Upper lobe of left lung (tissue), 6 donors: ENCODE measurements at regions not wholly inside any gene's neighbourhood (a gene's known extent, or its start where the extent isn't known, plus 50 kb on each side); places are given as distances from the start of the nearest gene placed in this dataset.
A peak's percentile ranks its signal among the peaks of the same experiment; 100 is the strongest.

Experiments used
- ATAC-seq, 2 donors: fragments of 200-7000 bp; cut with Tn5 transposase; one replicate each; pipeline ENCODE4 v1.9.1; 2022; ENCODE audit warnings: mild to moderate bottlenecking in 2 of 2, moderate library complexity in 2 of 2; ENCODE audit not compliant: low FRiP score in 2 of 2
- DNase-seq, 2 donors: peaks; one replicate each; pipeline ENCODE4 v3.0.0-alpha.2; 2019 to 2020
- H3K27ac ChIP-seq, 4 donors: fragments of 200-600 bp; sonication (generic); one replicate each; pipeline ENCODE4 v1.5.1; 2016 to 2019
- H3K27me3 ChIP-seq, 4 donors: fragments of 200-600 bp; sonication (generic); one replicate each; pipeline ENCODE4 v1.5.1; 2017 to 2019
- H3K36me3 ChIP-seq, 4 donors: fragments of 200-600 bp; sonication (generic); one replicate each; pipeline ENCODE4 v1.5.1; 2016 to 2019
- H3K4me1 ChIP-seq, 4 donors: fragments of 200-600 bp; sonication (generic); one replicate each; pipeline ENCODE4 v1.5.1; 2018 to 2019
- H3K4me3 ChIP-seq, 4 donors: fragments of 200-600 bp; sonication (generic); one replicate each; pipeline ENCODE4 v1.5.1; 2017 to 2019; ENCODE audit warnings: mild to moderate bottlenecking in 2 of 4, moderate library complexity in 1 of 4
- H3K9me3 ChIP-seq, 4 donors: fragments of 200-600 bp; sonication (generic); one replicate each; pipeline ENCODE4 v1.5.1; 2018 to 2019
- CTCF ChIP-seq, 6 experiments: fragments of 450-650 bp in 4 of 6; fragments of 200-600 bp in 2 of 6; sonication (generic) in 2 of 6; IDR thresholded peaks; one replicate each; pipeline ENCODE4 v1.5.1; 2016 to 2019; ENCODE audit warnings: antibody characterized with exemption in 6 of 6
- EP300 ChIP-seq, 4 donors: sonication (generic); formaldehyde crosslinking; IDR thresholded peaks; one replicate each; pipeline ENCODE4 v1.5.1; 2017; ENCODE audit warnings: antibody characterized with exemption in 4 of 4, control low read depth in 2 of 4
- POLR2A ChIP-seq, 4 donors: fragments of 450-650 bp; IDR thresholded peaks; one replicate each; pipeline ENCODE4 v1.5.1; 2016 to 2017; ENCODE audit warnings: antibody characterized with exemption in 4 of 4, mild to moderate bottlenecking in 2 of 4
- POLR2AphosphoS5 ChIP-seq, 2 donors: sonication (generic); formaldehyde crosslinking; IDR thresholded peaks; one replicate each; pipeline ENCODE4 v1.5.1; 2017; ENCODE audit warnings: antibody characterized with exemption in 2 of 2
- WGBS, 2 donors: methylation state at CpG; one replicate each; pipeline ENCODE4 v1.1.5; 2017 to 2018; 5-methylcytosine and 5-hydroxymethylcytosine counted together
- donor health status: DM: no; HTN: no; CAD: no; lungs with moderate emphysema.
- donor health status: DM: no; HTN: yes; CAD: no; lungs with severe emphysema.

- H3K4me3 ChIP-seq: no peak overlapping the region
- no peaks in the 10 kb centered on the region for H3K36me3 ChIP-seq
- WGBS, 2 donors: 85 to 87% methylated on average over 10 of the region's 10 CpGs
- H3K4me1 ChIP-seq: no peaks in the 10 kb centered on the region
- no peaks in the 10 kb centered on the region for H3K27me3 ChIP-seq
- H3K9me3 ChIP-seq: no peaks in the 10 kb centered on the region
- H3K27ac ChIP-seq: no peak overlapping the region
- ATAC-seq (no peak), DNase-seq (no peak)
- no peak for TF ChIP-seq EP300 (IDR thresholded peaks at IDR 0.05)
- TF ChIP-seq CTCF (IDR thresholded peaks at IDR 0.05): no peak
- TF ChIP-seq POLR2AphosphoS5 (IDR thresholded peaks at IDR 0.05): no peak
- TF ChIP-seq POLR2A (IDR thresholded peaks at IDR 0.05): no peak
These were observed 134.3 kb upstream of the PFKP start for GRCh38 chr10:2933071-2933470.

GRCh38 chr10:2929480-2930258 lies 137.7 kb upstream of the PFKP start:
- DNase-seq (no peak), ATAC-seq (no peak)
- no peaks in the 10 kb centered on the region for H3K27me3 ChIP-seq
- no peak for TF ChIP-seq CTCF (IDR thresholded peaks at IDR 0.05)
- TF ChIP-seq EP300 (IDR thresholded peaks at IDR 0.05): no peak
- TF ChIP-seq POLR2AphosphoS5 (IDR thresholded peaks at IDR 0.05): no peak
- no peak for TF ChIP-seq POLR2A (IDR thresholded peaks at IDR 0.05)
- peaks cover 0 to 5% (median 5%) of the 10 kb centered on the region in 4 donors for H3K4me1 ChIP-seq
- 63 to 64% methylated on average over 10 of the region's 10 CpGs for WGBS, 2 donors
- no peaks in the 10 kb centered on the region for H3K36me3 ChIP-seq
- no peak overlapping the region for H3K27ac ChIP-seq
- H3K9me3 ChIP-seq: no peaks in the 10 kb centered on the region
- no peak overlapping the region for H3K4me3 ChIP-seq

- TF ChIP-seq CTCF (IDR thresholded peaks at IDR 0.05): peak; percentile 45 to 79 (median 68)
- no peak for TF ChIP-seq POLR2A (IDR thresholded peaks at IDR 0.05)
- Histone ChIP-seq H3K27me3 (no peaks in the 10 kb centered on the region), H3K9me3 (no peaks in the 10 kb centered on the region), H3K27ac (no peak overlapping the region), H3K4me3 (no peak overlapping the region), H3K36me3 (no peaks in the 10 kb centered on the region), H3K4me1 (peaks cover 0 to 5% (median 5%) of the 10 kb centered on the region in 4 donors)
- ATAC-seq (peak; percentile 68 to 75), DNase-seq (peak in 1 of 2 donors; percentile 58)
- WGBS, 2 donors: 36 to 40% methylated on average over 15 of the region's 15 CpGs
These were observed 139.1 kb upstream of the PFKP start for GRCh38 chr10:2927958-2928840.

- no peaks in the 10 kb centered on the region for H3K27me3 ChIP-seq
- no peaks in the 10 kb centered on the region for H3K9me3 ChIP-seq
- no peak overlapping the region for H3K4me3 ChIP-seq
- H3K4me1 ChIP-seq: peaks cover 0 to 5% (median 5%) of the 10 kb centered on the region in 4 donors
- H3K27ac ChIP-seq: no peak overlapping the region
- no peaks in the 10 kb centered on the region for H3K36me3 ChIP-seq
- 67 to 75% methylated on average over 9 of the region's 9 CpGs for WGBS, 2 donors
- no peak for TF ChIP-seq POLR2A (IDR thresholded peaks at IDR 0.05)
- TF ChIP-seq CTCF (IDR thresholded peaks at IDR 0.05): no peak
- TF ChIP-seq POLR2AphosphoS5 (IDR thresholded peaks at IDR 0.05): no peak
- no peak for TF ChIP-seq EP300 (IDR thresholded peaks at IDR 0.05)
- DNase-seq (no peak), ATAC-seq (no peak)
These were observed 140.3 kb upstream of the PFKP start for GRCh38 chr10:2926918-2927660.
